Loucy (cell line): ENCODE measurements at regions not wholly inside any gene's neighbourhood (a gene's known extent, or its start where the extent isn't known, plus 50 kb on each side); places are given as distances from the start of the nearest gene placed in this dataset.

Source experiments
- H2AFZ ChIP-seq: fragments of 200-600 bp; sonication (generic); 2 replicates; pipeline ENCODE4 v1.6.0; 2016; ENCODE audit warnings: antibody characterized with exemption, mild to moderate bottlenecking, low read length, moderate library complexity
- H3F3A ChIP-seq: fragments of 200-600 bp; 2 replicates; pipeline ENCODE4 v1.6.0; 2016; ENCODE audit warnings: antibody characterized with exemption, low read depth, mild to moderate bottlenecking
- H3K27me3 ChIP-seq: fragments of 200-600 bp; sonication (generic); 2 replicates; pipeline ENCODE4 v1.6.1; 2014; ENCODE audit warnings: low read length, mild to moderate bottlenecking; ENCODE audit not compliant: insufficient read depth, poor library complexity, severe bottlenecking
- H3K36me3 ChIP-seq: fragments of 200-600 bp; sonication (generic); 2 replicates; pipeline ENCODE4 v1.6.1; 2016; ENCODE audit warnings: low read length; ENCODE audit not compliant: insufficient read depth
- H3K4me1 ChIP-seq: fragments of 200-600 bp; sonication (generic); 2 replicates; pipeline ENCODE4 v1.5.1; 2014; ENCODE audit warnings: low read length, mild to moderate bottlenecking; ENCODE audit not compliant: insufficient read depth, poor library complexity, severe bottlenecking
- H3K4me2 ChIP-seq: fragments of 200-600 bp; sonication (generic); 2 replicates; pipeline ENCODE4 v1.6.0; 2014; ENCODE audit warnings: antibody characterized with exemption, low read length, low read depth, mild to moderate bottlenecking; ENCODE audit not compliant: poor library complexity, severe bottlenecking
- H3K4me3 ChIP-seq: fragments of 200-600 bp; sonication (generic); 2 replicates; pipeline ENCODE4 v1.5.1; 2014; ENCODE audit warnings: low read length, mild to moderate bottlenecking, mixed read lengths; ENCODE audit not compliant: poor library complexity, severe bottlenecking
- H3K79me2 ChIP-seq: fragments of 200-600 bp; sonication (generic); 2 replicates; pipeline ENCODE4 v1.6.1; 2014; ENCODE audit warnings: low read length; ENCODE audit not compliant: insufficient read depth
- H3K9ac ChIP-seq: fragments of 200-600 bp; sonication (generic); 2 replicates; pipeline ENCODE4 v1.6.0; 2014; ENCODE audit warnings: mild to moderate bottlenecking, low read depth, low read length, moderate library complexity; ENCODE audit not compliant: poor library complexity, severe bottlenecking
- H3K9me2 ChIP-seq: fragments of 200-600 bp; sonication (generic); replicated peaks from 2 replicates; pipeline ENCODE4 v1.6.1; 2016; ENCODE audit warnings: low read depth, low read length, mixed read lengths
- H3K9me3 ChIP-seq: fragments of 200-600 bp; sonication (generic); 2 replicates; pipeline ENCODE4 v1.6.1; 2014; ENCODE audit warnings: mild to moderate bottlenecking, antibody characterized with exemption, low read length, low read depth; ENCODE audit not compliant: insufficient read depth
- H4K20me1 ChIP-seq: fragments of 200-600 bp; sonication (generic); 2 replicates; pipeline ENCODE4 v1.6.0; 2014; ENCODE audit warnings: antibody characterized with exemption, low read length, mild to moderate bottlenecking; ENCODE audit not compliant: insufficient read depth, poor library complexity, severe bottlenecking
- CTCF ChIP-seq: fragments of 200-600 bp; sonication (generic); conservative IDR thresholded peaks from 2 replicates; pipeline ENCODE4 v1.5.1; 2014; ENCODE audit warnings: mild to moderate bottlenecking, antibody characterized with exemption, low read length
- EZH2phosphoT487 ChIP-seq: fragments of 200-600 bp; IDR thresholded peaks from 2 replicates; pipeline ENCODE4 v1.6.1; 2018; ENCODE audit warnings: antibody characterized with exemption, mild to moderate bottlenecking, moderate library complexity, borderline replicate concordance

GRCh38 chrX:39897741-39898097, 200.0 kb downstream of the BCOR start:
- H3K79me2 ChIP-seq, result no peaks in the 10 kb centered on the region
- H3K27me3 ChIP-seq, result no peaks in the 10 kb centered on the region
- no peaks in the 10 kb centered on the region for H3F3A ChIP-seq
- no peaks in the 10 kb centered on the region for H3K36me3 ChIP-seq
- H3K4me2 ChIP-seq, result no peak overlapping the region
- H3K9me2 ChIP-seq, result no peaks in the 10 kb centered on the region
- H3K4me3 ChIP-seq, result no peak overlapping the region
- H3K9ac ChIP-seq, result no peak overlapping the region
- no peak overlapping the region for H2AFZ ChIP-seq
- no peaks in the 10 kb centered on the region for H4K20me1 ChIP-seq
- H3K4me1 ChIP-seq, result peaks cover 41% of the 10 kb centered on the region
- H3K9me3 ChIP-seq, result no peaks in the 10 kb centered on the region
- TF ChIP-seq EZH2phosphoT487, result no peak
- no peak for TF ChIP-seq CTCF

GRCh38 chrX:39898147-39898546, 199.6 kb downstream of the BCOR start:
- H3K9ac ChIP-seq, result no peak overlapping the region
- no peaks in the 10 kb centered on the region for H3K79me2 ChIP-seq
- no peak for TF ChIP-seq EZH2phosphoT487
- no peak for TF ChIP-seq CTCF
- no peaks in the 10 kb centered on the region for H3K9me2 ChIP-seq
- peaks cover 37% of the 10 kb centered on the region for H3K4me1 ChIP-seq
- H3K4me3 ChIP-seq, result no peak overlapping the region
- H3K4me2 ChIP-seq, result no peak overlapping the region
- no peaks in the 10 kb centered on the region for H3K9me3 ChIP-seq
- H3K27me3 ChIP-seq, result no peaks in the 10 kb centered on the region
- H2AFZ ChIP-seq, result no peak overlapping the region
- no peaks in the 10 kb centered on the region for H4K20me1 ChIP-seq
- no peaks in the 10 kb centered on the region for H3K36me3 ChIP-seq
- no peaks in the 10 kb centered on the region for H3F3A ChIP-seq

- TF ChIP-seq EZH2phosphoT487 (no peak), CTCF (no peak)
- Histone ChIP-seq H3F3A (no peaks in the 10 kb centered on the region), H2AFZ (no peak overlapping the region), H3K4me1 (peaks cover 28% of the 10 kb centered on the region), H3K9me2 (no peaks in the 10 kb centered on the region), H4K20me1 (no peaks in the 10 kb centered on the region), H3K27me3 (no peaks in the 10 kb centered on the region), H3K9ac (no peak overlapping the region), H3K4me2 (no peak overlapping the region), H3K79me2 (no peaks in the 10 kb centered on the region), H3K36me3 (no peaks in the 10 kb centered on the region), H3K9me3 (no peaks in the 10 kb centered on the region), H3K4me3 (no peak overlapping the region)
Measured at GRCh38 chrX:39899059-39899458, 198.7 kb downstream of the BCOR start.
